SH-SY5Y (cell line): ENCODE measurements at regions not wholly inside any gene's neighbourhood (a gene's known extent, or its start where the extent isn't known, plus 50 kb on each side); places are given as distances from the start of the nearest gene placed in this dataset.

Source experiments
- GATA2 ChIP-seq: IDR thresholded peaks from 2 replicates; pipeline ENCODE4 v1.6.1; 2011; ENCODE audit warnings: mild to moderate bottlenecking, low read depth, low read length
- GATA3 ChIP-seq: IDR thresholded peaks from 2 replicates; pipeline ENCODE4 v1.6.1; 2011; ENCODE audit warnings: low read depth, mild to moderate bottlenecking, low read length, moderate library complexity

- TF ChIP-seq GATA2 (no peak), GATA3 (no peak)
Observed at GRCh38 chr20:52039790-52040189, 151.8 kb downstream of the ZFP64 start.
